ENCODE measurements at regions not wholly inside any gene's neighbourhood (a gene's known extent, or its start where the extent isn't known, plus 50 kb on each side); places are given as distances from the start of the nearest gene placed in this dataset.

- intact Hi-C loops (cut with DNase I) = loop anchor here (1.0 to 2.0 kb wide), 2 partner anchors 36 to 376 kb away; no protein-coding TSS in a partner anchor
- peak in 9 of 10 donors; percentile 47 to 94 (median 75) for DNase-seq
Observed at GRCh38 chr5:34522599-34523386, 133.3 kb upstream of the RAI14 start.

- DNase-seq = no peak
- intact Hi-C loops (cut with DNase I) = loop anchor here (1.0 to 2.0 kb wide), 2 partner anchors 37 to 375 kb away; no protein-coding TSS in a partner anchor
Observed at GRCh38 chr5:34523387-34523726, 132.8 kb upstream of the RAI14 start.

GRCh38 chr5:34524123-34524522 is 132.0 kb upstream of the RAI14 start:
- no peak for DNase-seq
- intact Hi-C loops (cut with DNase I) = no loop called here

GRCh38 chr5:34525761-34526160 is 130.4 kb upstream of the RAI14 start:
- no peak for DNase-seq
- intact Hi-C loops (cut with DNase I) = no loop called here

- intact Hi-C loops (cut with DNase I) = no loop called here
- no peak for DNase-seq
Observed at GRCh38 chr5:34526682-34527305, 129.3 kb upstream of the RAI14 start.

- no peak for DNase-seq
- intact Hi-C loops (cut with DNase I) = no loop called here
Observed at GRCh38 chr5:34529581-34530331, 126.4 kb upstream of the RAI14 start.

- intact Hi-C loops (cut with DNase I) = no loop called here
- no peak for DNase-seq
Observed at GRCh38 chr5:34530637-34531036, 125.5 kb upstream of the RAI14 start.

- intact Hi-C loops (cut with DNase I) = no loop called here
- no peak for DNase-seq
Observed at GRCh38 chr5:34531751-34532360, 124.3 kb upstream of the RAI14 start.

GRCh38 chr5:34533582-34534522 is 122.3 kb upstream of the RAI14 start:
- DNase-seq = no peak

GRCh38 chr5:34534523-34535103 is 121.5 kb upstream of the RAI14 start:
- no peak for DNase-seq
- intact Hi-C loops (cut with DNase I) = no loop called here

More at GRCh38 chr5:34533582-34534522, 122.3 kb upstream of the RAI14 start:
- intact Hi-C loops (cut with DNase I) = no loop called here

GRCh38 chr5:34535433-34535832 is 120.7 kb upstream of the RAI14 start:
- intact Hi-C loops (cut with DNase I) = no loop called here
- DNase-seq = no peak

GRCh38 chr5:34535944-34536623 is 120.0 kb upstream of the RAI14 start:
- intact Hi-C loops (cut with DNase I) = no loop called here
- DNase-seq = no peak

GRCh38 chr5:34536699-34537098 is 119.4 kb upstream of the RAI14 start:
- DNase-seq = no peak
- intact Hi-C loops (cut with DNase I) = no loop called here

- intact Hi-C loops (cut with DNase I) = no loop called here
- DNase-seq = peak in 3 of 10 donors; percentile 8 to 36 (median 23)
Observed at GRCh38 chr5:34538026-34538672, 118.0 kb upstream of the RAI14 start.

- DNase-seq = no peak
- intact Hi-C loops (cut with DNase I) = no loop called here
Observed at GRCh38 chr5:34539183-34539582, 116.9 kb upstream of the RAI14 start.

GRCh38 chr5:34541067-34541466 is 115.1 kb upstream of the RAI14 start:
- no peak for DNase-seq
- intact Hi-C loops (cut with DNase I) = no loop called here

- intact Hi-C loops (cut with DNase I) = no loop called here
- no peak for DNase-seq
Observed at GRCh38 chr5:34542818-34543217, 113.3 kb upstream of the RAI14 start.

GRCh38 chr5:34543687-34544086 is 112.4 kb upstream of the RAI14 start:
- no peak for DNase-seq
- intact Hi-C loops (cut with DNase I) = no loop called here

Measured in posterior cingulate gyrus (tissue), 11 donors.